Activated CD4-positive, alpha-beta T cell treated with anti-CD3 and anti-CD28 coated beads, Interleukin-2, Interleukin-4, amounts not matched to agents 100 ng/mL and 50 ng/mL, durations not matched to agents 16 hours and 8 hours (primary cell): ENCODE measurements at regions not wholly inside any gene's neighbourhood (a gene's known extent, or its start where the extent isn't known, plus 50 kb on each side); places are given as distances from the start of the nearest gene placed in this dataset.

ENCODE experiments used
- DNase-seq: peaks from one replicate; pipeline ENCODE4 v3.0.0-alpha.2; 2020; ENCODE audit warnings: low spot score

DNA sequence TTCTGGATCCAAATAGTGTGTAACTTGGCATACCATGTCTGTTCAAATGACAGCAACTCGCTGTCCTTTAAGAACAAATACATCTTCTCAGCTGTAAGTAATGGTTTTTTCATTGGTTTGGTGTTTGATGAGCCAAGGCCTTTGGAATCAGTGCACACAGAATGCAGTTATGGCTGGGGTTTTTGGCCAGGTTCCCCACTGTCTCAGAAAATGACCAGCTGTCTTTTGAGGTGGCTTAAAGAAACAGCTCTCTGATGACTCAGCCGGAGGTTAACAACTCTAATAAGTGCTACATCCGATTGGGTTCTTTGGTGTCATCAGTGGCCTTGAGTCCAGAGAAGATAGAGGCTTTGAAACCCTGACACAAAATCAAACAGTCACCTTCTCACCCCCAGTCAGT, 688.4 kb downstream of the REEP3 start:
- DNase-seq = no peak

DNA sequence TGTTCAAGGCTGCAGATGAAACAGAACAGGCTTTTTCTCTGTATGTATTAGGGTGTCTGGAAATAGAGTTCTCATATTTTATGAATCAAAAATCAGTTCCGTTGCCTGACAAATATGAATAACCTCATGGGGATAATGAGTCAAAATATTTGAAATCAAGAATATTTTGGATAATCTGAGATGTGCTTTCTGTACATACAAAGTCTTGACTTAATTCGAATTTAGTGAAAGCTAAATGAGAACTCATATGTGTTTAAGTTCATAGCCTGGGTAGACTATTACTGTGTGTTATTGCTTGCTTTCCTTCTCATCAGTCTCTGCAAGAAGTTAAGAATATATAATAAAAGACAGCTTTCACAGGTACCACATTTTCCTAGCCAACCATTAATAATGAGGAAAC, 689.0 kb downstream of the REEP3 start:
- no peak for DNase-seq

DNA sequence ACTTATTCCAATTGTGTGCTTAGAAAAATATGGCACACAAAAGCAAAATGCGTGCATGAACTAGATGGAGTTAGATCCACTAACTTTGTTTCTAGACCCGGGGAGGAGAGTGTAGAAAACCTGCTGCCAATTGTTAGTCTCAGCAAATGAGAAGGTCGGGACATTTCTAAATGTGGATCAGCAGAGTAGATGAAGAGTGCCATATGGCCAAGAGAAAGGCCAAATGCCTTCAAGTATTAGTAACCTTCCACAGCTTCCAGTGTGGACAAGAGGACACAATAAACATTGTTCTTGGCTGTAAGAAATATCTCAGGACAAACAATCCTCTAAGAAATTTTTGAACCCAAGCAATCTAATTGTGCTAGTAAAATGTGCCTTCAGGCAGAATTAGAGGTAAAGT, 690.3 kb downstream of the REEP3 start:
- no peak for DNase-seq

DNA sequence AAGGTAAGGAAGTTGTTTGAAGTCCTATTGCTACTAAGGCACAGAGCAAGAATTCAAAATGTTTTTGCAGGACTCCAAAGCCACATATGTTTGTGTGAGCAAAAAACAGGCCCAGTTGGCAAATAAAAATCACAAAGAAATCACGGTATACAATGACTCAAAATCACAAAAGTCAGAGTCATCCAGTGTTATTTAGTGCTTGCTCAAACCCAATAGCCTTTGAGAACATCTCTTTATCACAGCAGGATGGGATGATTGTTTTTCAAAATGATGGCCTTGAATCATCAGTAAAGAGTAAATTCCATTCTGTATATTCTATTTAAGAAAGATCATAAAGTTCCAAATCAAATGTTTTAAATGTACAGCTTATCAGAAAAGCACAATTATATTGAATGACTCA, 693.9 kb downstream of the REEP3 start:
- no peak for DNase-seq

DNA sequence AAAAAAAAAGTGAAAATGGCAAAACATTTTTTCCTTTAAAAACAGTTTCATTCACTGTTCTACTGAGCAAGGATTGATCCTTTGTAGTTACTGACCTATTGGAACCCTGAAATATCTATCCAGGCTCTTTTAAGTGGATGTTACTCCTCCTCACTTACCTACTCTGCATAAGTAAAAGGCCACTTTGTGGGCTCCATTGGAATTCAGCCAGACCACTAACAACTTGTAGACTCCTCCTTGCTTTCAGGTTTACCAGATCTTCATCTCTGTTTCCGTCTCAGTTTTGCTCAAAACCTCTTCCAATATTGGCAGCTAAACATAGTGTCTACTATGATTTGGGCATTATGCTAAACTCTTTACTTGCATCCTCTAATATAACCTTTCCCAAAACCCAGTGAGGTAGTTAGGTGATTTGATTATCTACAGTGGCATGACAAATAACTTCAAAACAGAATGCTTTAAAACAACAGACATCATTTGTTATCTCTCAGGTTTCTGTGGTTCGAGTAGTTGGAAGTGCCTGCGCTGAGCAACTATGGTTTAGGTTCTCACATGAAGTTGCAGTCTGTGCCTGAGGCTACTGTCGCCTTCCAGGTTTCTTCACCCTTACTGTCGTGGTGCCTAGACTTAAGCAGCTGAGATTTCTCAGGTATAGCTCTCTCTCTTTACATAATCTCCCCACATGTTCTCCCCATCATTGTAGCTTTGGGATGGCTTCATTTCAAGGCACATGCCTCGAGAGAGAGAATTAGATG, 698.2 kb downstream of the REEP3 start:
- DNase-seq = no peak

DNA sequence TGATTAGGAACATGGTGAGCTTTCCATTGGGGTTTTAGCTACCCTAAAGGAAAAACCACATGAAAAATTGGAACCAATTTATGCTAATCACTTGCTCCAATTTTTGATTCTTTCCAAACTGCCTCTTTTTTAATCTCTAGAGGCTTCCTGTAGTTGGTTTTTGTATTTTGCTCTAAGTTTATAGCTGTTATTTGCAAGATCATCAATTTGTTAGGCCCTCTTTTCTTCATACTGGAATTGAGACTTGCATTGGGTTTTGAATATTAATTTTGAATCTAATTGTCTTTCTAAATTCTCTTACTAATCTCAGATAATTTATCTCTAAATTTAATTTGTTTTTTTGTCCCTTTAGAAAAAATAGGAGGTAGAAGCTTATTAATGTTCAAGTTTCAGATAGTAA, 713.3 kb downstream of the REEP3 start:
- DNase-seq = no peak

DNA sequence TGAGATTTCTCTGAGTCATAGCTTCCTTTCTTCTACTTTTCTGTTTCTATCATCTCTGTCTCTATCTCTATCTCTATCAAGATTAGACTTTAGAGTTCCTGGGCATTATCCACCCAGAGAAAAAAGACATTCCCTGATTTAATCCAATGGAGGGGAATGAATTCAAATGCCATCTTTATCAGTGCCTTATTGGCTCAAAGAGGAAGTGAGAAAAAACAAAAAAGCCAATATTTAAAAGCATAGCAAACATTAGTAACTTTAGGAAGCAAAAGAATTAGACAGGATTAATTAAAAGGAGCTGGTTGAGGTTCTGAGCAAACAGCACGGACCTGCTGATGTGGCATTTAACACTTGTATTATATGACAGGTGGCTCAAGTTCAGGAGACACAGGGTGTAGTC, 736.5 kb downstream of the REEP3 start:
- DNase-seq = no peak

DNA sequence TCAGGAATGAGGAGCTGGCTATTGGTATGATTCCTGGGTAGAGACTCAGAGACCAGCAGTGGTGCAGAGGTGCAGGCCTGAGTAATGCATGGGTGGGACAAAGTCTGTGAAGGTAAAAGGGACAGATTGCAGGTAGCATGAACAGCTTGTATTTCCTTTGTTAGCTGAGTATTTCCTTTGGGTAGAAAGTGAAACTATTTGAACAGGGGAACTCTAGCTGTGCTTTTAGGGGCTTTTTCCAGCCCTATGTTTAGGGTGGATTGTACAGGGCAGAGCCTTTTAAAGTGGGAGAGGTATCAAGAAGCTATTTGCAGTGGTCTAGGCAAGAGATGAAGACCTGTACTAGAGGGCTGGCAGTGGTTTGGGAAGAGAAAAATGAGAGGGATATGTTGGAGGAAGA, 739.9 kb downstream of the REEP3 start:
- DNase-seq = no peak

DNA sequence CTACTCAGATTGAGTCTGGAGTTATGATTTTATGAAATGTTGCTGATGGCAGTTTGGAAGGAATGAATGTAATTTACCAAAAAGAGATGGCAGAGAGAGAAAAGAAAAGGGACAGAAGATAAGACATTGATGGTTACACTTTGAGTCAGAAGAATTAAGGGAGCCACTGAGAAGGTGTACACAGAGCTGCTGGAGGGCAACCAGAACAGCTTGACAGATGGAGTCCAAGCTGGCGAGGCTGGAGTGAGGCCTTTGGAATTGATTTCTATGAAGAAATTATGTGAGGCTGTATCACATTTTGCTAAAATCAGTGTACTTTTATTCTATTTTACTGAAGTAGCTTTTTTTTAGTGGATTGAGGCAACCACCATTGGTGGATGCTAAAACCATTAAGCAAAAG, 740.5 kb downstream of the REEP3 start:
- DNase-seq = no peak

DNA sequence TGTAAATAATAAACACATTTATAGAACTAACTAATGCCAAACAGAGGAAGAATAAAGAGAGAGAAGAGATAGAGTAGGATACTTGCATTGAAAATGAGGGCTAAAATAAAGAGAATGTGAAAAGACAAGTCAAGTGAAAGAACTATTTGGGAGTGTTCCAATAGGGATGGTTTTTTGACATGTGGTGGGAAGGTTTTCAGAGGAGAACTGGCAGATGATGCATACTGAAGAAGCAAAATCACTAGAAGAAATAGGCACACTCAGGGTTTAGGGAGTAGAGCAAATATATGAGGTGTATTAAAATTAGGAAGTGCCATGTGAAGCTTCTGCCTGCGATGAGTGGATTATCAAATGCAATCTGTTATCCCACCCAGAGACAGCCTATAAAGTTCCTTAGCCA, 744.8 kb downstream of the REEP3 start:
- no peak for DNase-seq

DNA sequence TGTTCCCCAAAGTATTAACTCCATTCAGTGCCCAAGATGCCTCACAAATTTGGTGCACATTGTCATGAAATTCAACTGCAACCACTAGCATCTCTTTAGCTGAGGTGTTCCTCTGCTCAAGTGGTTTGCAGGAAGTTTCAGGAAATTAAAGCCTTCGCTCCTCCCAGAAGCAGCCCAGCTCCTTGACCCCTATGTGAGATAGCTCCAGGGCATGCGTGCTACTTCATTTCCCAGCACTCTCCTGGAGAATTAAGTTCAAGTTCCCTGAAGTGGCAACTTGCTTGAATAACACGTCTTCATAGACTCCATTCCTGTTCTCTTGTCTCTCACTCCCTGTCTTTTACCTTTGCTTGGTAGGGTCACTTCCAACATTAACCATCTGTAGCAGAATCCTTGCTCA, 750.3 kb downstream of the REEP3 start:
- no peak for DNase-seq

DNA sequence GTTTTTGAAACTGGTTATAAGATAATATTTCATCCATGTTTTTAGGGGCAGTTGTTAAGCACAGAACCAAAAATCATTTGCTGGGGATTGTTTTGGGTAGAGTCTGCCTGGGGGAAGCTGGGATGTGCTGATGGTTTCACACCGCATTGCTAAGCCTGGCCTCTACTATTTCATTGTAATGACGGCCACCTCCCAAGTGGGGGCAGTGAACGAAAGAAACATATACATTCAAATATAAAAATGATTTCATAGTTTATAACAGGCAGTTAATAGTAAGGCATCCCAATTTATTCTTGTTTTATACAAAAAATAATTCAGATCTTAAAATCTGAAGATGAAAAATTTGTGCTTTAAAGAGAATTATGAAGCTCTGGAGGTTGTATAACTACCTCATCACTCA, 750.8 kb downstream of the REEP3 start:
- no peak for DNase-seq

DNA sequence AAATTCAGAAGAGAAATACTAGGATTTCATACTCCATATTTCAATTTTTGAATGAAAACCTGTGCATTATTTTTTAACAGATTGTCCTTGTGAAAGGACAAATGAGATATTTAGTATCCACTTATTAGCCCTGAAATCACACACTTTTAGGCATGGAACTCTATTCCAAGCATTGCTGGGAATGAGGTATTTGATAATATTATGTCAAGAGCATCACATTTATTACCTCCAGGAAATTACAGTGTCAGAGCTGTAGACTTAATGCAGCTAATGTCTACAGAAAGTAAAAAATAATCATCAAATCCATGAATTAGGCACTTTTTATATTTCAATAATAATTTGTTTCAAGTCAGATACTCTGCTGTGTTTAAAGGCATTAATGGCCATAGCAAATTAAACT, 753.8 kb downstream of the REEP3 start:
- DNase-seq = no peak

DNA sequence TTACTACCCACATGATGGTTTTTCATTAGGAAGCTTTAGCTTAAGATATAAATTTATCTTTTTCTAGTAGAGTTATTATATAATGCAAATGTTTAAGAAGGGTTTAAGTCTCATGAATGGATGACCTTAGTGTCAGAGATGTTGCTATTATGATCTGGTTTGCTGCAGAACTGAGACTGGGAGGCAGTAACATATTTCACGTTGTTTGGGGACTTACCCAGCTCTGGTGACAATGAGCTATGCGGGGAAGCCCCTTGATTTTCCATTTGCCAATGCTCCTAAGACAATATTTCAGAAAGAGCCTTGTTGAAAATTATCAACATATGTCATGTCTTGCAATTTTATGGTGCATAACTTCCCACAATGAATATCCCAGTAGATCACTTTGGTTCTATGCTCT, 754.6 kb downstream of the REEP3 start:
- DNase-seq = no peak

DNA sequence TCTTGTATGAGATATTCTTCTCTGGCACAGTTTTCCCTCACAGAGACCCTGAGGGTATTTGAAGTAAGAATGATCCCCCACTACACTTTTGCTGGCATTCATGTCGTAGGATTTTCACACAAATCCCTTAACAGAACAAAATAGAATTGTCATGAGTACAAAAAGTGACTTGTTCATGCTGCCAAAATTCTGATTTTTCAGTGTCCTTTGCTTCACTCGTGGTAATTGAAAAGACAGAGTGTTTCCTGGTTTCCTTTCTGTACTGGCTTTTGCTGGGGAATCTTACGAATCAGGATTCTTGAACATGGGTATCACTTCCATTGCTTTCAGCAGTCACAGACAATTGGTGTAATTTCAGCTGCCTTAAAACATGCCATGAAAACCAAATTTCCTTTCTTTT, 756.3 kb downstream of the REEP3 start:
- DNase-seq = no peak

DNA sequence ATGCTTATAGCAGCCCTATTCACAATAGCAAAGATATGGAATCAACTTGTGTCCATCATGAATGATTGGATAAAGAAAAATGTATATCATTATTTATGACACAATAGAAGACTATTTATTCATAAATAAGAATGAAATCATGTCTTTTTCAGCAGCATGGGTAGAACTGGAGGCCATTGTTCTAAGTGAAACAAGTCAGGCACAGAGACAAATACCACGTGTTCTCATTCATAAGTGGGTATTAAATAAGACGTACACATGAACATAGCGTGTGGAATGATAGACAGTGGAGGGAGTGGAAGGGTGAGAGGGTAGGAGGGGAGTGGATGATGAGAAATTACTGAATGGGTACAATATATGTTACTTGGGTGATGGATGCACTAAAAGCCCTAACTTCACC, 762.4 kb downstream of the REEP3 start:
- no peak for DNase-seq

DNA sequence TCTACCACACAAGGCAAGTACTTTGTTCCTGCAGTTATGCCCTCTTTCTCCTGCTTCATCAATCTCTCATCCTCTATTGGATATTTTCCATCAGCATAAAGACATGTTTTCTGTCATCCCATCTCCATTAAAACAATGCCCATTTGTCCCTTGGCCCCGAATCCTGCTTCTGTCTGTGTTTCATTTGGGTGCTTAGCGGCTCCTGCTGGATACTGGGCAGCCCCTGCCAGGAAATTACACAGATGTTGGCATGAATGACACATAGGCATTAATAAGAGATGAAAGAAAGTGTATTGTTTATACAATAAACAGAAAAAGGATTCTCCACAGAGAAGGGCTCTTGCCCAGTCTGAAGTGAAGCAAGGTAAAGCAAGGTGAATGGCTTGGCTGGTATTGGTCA, 765.3 kb downstream of the REEP3 start:
- DNase-seq = no peak

DNA sequence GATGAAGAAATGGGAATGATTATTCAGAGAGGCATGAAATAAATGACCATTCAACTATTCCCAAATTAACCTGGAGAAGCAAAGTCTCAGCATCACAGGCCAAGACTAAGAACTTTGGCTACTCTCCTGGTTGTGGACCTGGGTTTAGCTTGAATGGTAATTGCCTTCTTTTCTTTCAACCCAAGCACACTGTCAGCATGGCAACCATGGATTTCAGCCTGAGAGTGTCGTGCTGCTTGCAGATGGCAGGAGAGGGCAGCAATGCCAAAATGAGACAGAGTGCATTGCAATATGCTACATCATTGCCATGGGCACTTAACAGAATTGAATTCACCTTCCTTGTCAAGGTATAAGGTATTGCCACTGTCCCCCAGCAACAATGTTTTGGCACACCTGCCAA, 767.2 kb downstream of the REEP3 start:
- no peak for DNase-seq

DNA sequence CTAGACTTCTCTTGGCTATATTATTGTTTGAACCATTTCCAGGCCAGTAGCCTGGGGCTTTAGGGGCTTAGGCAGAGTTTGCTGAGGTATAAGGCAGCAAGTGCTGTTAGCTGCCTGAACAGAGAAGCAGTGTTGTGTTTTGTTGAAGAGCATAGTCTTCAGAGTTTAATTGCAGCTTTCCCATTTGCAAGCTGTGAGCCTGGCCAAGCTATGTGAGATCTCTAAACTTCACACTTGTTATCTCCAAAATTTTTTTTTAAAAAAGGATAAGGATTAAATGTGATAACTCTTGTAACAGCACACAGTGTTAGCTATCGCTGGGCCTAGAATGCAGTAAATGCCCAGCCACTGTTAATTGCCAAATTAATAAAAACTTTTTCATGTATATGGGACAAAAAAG, 782.4 kb downstream of the REEP3 start:
- DNase-seq = no peak

DNA sequence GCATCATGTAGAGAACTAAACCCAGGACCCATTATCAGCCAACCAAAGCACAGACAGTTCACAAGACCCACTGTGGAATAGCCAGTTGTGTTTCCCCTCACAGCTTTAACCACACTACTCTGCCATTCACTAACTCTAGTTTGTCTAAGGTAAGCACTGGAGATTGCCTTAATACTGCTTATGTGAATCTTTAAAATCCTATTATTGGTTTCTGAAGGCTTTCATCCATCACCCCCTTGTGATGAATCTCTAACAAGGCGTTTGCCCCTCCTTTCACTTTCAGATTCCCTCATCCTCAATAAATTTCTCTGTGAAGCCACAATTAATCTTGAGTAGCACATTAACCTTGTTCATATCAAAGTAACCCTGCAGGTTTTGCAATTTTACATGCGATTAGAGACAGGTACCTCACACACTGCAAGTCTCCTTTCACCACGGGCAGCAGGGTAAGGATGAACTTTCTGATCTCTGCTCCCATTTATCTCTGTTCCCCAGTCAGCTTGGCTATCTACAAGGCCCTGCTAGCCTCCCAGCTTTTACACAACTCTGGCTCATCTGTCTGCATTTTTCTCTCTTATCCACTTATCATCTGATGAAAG, 785.6 kb downstream of the REEP3 start:
- DNase-seq = no peak

DNA sequence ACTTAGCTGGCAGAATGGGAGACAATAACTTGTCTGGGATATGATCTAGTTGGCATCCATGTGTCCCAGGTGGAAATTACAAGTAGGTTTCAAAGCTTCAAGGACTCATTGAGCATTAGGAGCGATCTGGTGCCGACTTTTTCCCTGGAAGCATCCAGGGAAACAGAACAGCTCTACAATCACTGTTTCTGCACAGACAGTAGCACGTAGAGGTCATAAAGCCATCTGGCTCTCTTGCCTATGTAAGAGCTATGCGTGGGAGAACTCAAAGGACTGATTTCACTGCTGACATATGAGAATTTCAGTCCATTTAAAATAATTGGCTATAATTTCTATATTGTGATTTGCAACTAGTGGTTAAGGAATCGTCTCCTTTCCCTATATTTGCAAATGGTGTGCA, 791.7 kb downstream of the REEP3 start:
- no peak for DNase-seq

DNA sequence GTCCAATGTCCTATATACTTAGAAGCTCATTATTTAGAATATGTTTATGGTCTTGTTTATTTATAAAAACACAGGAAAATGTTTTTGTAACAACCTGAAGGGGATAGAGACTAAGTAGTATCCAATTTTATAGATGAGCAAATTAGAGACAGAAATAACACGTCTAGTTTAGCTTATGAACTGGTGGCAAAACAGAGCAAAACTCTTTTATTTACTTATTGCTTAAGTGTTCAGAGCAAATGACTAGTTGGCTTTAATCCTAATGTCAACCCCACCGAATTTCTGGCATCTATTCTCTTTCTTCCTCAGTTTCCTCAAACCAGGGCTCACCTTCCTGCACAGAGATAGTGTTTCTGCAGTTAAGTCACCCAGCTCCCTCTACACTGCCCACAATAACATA, 792.8 kb downstream of the REEP3 start:
- DNase-seq = no peak

DNA sequence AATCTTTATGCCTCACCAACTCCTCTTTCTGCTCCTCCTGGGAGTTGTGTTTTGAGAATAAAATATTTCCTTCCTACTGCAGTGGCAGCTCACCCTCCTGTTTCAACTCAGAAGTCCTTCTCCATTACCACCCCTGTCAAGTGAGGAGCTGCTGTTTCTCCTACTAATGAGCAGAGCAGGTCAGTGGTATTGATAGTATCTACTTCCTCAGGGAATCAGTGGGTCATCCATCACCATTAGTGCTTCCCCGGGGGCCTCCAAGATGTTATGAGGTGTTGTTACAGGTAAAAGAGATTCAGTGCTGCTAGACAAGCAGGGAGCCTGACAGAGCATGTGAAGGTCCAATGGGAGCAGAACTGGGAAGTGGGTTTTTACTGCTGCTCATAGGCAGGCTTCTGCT, 795.2 kb downstream of the REEP3 start:
- DNase-seq = no peak

DNA sequence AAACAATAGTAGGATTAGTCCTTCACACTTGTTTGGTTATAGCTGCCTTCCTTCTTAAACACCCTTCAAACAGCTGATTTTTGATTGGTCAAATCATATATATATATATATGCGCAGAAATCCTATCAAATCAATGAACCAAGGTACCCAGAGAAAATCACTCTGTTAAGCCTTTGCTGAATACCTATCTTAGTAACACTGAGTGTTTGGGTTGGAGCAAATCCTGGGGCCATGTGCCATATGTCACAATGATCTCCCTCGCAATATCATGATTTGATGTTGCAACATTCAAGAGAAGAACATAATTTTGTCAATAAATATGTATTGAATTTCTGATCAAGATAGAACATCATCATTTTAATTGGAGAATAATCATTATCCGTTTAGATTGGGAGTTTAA, 795.6 kb downstream of the REEP3 start:
- DNase-seq = no peak
